PC-9 (cell line): ENCODE measurements at regions not wholly inside any gene's neighbourhood (a gene's known extent, or its start where the extent isn't known, plus 50 kb on each side); places are given as distances from the start of the nearest gene placed in this dataset.

Experiments
- BruUV-seq: library from RNA; stranded (reverse); fragments of 400-500 nt; replicated peaks from 2 replicates; lab custom pipeline; 2021; lab: Mats Ljungman, UMichigan
- CTCF ChIA-PET: fragments of 300-600 bp; sonication (Branson Sonifier 250); formaldehyde crosslinking; loops from one replicate; lab custom pipeline; 2022; ENCODE audit warnings: antibody characterized with exemption; lab: Charles Lee
- POLR2A ChIA-PET: fragments of 300-600 bp; sonication (Branson Sonifier 250); formaldehyde crosslinking; loops from one replicate; lab custom pipeline; 2022; ENCODE audit warnings: antibody characterized with exemption; ENCODE audit not compliant: unreplicated experiment; lab: Charles Lee
- DNase-seq, 2 experiments: peaks; one replicate each; pipeline versions ENCODE4 v3.0.0 to v3.0.0-alpha.2; 2015 to 2022; ENCODE audit warnings: mixed read lengths in 1 of 2
- H2AFZ ChIP-seq: fragments of 200-600 bp; sonication (generic); 2 replicates; pipeline ENCODE4 v1.8.1; 2017; ENCODE audit warnings: antibody characterized with exemption
- H3F3A ChIP-seq: fragments of 200-600 bp; sonication (generic); 2 replicates; pipeline ENCODE4 v1.8.1; 2017; ENCODE audit warnings: antibody characterized with exemption, mild to moderate bottlenecking, low read depth; ENCODE audit not compliant: insufficient read depth
- H3K27ac ChIP-seq: fragments of 200-600 bp; sonication (generic); 2 replicates; pipeline ENCODE4 v1.6.1; 2016; ENCODE audit warnings: mixed run types
- H3K27me3 ChIP-seq: fragments of 200-600 bp; sonication (generic); 2 replicates; pipeline ENCODE4 v1.6.1; 2016; ENCODE audit warnings: low read depth, mixed run types; ENCODE audit not compliant: insufficient read depth
- H3K36me3 ChIP-seq: fragments of 200-600 bp; sonication (generic); 2 replicates; pipeline ENCODE4 v1.6.1; 2016; ENCODE audit warnings: low read depth, mixed run types
- H3K4me1 ChIP-seq: fragments of 200-600 bp; sonication (generic); replicated peaks from 2 replicates; pipeline ENCODE4 v1.6.1; 2016; ENCODE audit warnings: mixed run types; ENCODE audit not compliant: insufficient read depth
- H3K4me2 ChIP-seq: fragments of 200-600 bp; sonication (generic); 2 replicates; pipeline ENCODE4 v1.6.1; 2017; ENCODE audit warnings: mixed run types
- H3K4me3 ChIP-seq: fragments of 200-600 bp; sonication (generic); 2 replicates; pipeline ENCODE4 v1.6.1; 2016; ENCODE audit warnings: mixed run types
- H3K79me2 ChIP-seq: fragments of 200-600 bp; sonication (generic); 2 replicates; pipeline ENCODE4 v1.6.1; 2017; ENCODE audit warnings: low read depth, mixed run types
- H3K9me2 ChIP-seq: fragments of 200-600 bp; sonication (generic); 2 replicates; pipeline ENCODE4 v1.8.1; 2017; ENCODE audit warnings: mild to moderate bottlenecking; ENCODE audit not compliant: insufficient read depth
- H3K9me3 ChIP-seq: fragments of 200-600 bp; sonication (generic); 2 replicates; pipeline ENCODE4 v1.8.1; 2016; ENCODE audit warnings: low read depth; ENCODE audit not compliant: insufficient read depth
- H4K20me1 ChIP-seq: fragments of 200-600 bp; sonication (generic); 2 replicates; pipeline ENCODE4 v1.8.1; 2017; ENCODE audit not compliant: insufficient read depth
- EZH2 ChIP-seq: fragments of 200-600 bp; sonication (generic); IDR thresholded peaks from 2 replicates; pipeline ENCODE4 v1.8.0; 2017; ENCODE audit warnings: antibody characterized with exemption, low read depth
- intact Hi-C: fragments of 100-400 bp; cut with micrococcal nuclease; formaldehyde crosslinking; loops from one replicate; pipeline ENCODE4 v1.10.0; 2022; ENCODE audit not compliant: unreplicated experiment
- TF ChIP-seq, protein P1 (sequence below): fragments of 200-600 bp; sonication (generic); conservative IDR thresholded peaks from 2 replicates; pipeline ENCODE4 v1.6.1; 2017; ENCODE audit warnings: mixed run types, antibody characterized with exemption, mild to moderate bottlenecking, moderate library complexity

DNA sequence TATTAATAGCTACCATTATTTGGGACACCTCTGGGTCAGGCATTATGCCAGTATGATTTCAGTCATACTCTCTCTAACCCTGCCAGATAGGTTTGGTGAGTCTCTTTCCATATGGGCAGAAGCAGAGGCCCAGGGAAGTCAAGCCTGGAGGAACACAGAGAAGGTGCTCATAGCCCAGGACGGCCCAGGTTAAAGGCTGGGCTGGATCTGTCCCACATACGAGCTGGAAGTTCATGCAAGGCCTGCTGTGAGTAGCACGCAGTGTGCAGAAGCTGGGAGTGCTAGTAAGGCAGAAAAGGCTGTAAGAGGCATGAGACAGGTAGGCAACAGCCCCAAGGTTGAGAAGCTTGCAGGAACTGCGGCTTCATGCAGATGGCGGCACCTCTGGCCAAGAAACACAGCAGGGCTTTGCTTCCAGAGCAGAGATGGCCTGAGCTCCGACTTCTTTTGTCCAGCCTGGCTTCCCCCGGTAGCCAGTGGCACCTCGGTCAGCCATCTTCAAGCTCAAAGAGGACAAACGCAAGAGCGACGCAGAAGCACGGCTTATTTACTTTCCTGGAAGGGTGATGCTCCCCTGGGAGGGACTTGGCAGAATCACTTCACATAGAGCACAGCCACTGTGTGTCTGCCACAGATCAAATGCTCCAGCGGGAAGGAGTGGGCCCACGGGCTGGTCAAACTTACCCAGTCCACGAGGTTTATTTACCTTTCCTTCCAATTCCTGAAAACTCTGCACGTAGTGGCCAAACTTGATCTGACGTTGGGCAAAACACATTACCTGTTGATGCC, 58.5 kb upstream of the MAP4K4 start:
- no peaks in the 10 kb centered on the region for H3K27me3 ChIP-seq
- H3K9me3 ChIP-seq = no peaks in the 10 kb centered on the region
- CTCF ChIA-PET = no interaction called here
- no peak overlapping the region for H3K4me3 ChIP-seq
- H3K36me3 ChIP-seq = no peaks in the 10 kb centered on the region
- POLR2A ChIA-PET = no interaction called here
- BruUV-seq = no TSS peak
- no peaks in the 10 kb centered on the region for H3K4me1 ChIP-seq
- H3K79me2 ChIP-seq = no peaks in the 10 kb centered on the region
- no peak for DNase-seq
- H3F3A ChIP-seq = no peaks in the 10 kb centered on the region
- H3K27ac ChIP-seq = no peak overlapping the region
- H2AFZ ChIP-seq = no peak overlapping the region
- no peaks in the 10 kb centered on the region for H4K20me1 ChIP-seq
- no peaks in the 10 kb centered on the region for H3K9me2 ChIP-seq
- TF ChIP-seq, protein P1, sequence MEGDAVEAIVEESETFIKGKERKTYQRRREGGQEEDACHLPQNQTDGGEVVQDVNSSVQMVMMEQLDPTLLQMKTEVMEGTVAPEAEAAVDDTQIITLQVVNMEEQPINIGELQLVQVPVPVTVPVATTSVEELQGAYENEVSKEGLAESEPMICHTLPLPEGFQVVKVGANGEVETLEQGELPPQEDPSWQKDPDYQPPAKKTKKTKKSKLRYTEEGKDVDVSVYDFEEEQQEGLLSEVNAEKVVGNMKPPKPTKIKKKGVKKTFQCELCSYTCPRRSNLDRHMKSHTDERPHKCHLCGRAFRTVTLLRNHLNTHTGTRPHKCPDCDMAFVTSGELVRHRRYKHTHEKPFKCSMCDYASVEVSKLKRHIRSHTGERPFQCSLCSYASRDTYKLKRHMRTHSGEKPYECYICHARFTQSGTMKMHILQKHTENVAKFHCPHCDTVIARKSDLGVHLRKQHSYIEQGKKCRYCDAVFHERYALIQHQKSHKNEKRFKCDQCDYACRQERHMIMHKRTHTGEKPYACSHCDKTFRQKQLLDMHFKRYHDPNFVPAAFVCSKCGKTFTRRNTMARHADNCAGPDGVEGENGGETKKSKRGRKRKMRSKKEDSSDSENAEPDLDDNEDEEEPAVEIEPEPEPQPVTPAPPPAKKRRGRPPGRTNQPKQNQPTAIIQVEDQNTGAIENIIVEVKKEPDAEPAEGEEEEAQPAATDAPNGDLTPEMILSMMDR = no peak
- TF ChIP-seq EZH2 = no peak
- intact Hi-C loops = no loop called here
- H3K4me2 ChIP-seq = no peak overlapping the region

DNA sequence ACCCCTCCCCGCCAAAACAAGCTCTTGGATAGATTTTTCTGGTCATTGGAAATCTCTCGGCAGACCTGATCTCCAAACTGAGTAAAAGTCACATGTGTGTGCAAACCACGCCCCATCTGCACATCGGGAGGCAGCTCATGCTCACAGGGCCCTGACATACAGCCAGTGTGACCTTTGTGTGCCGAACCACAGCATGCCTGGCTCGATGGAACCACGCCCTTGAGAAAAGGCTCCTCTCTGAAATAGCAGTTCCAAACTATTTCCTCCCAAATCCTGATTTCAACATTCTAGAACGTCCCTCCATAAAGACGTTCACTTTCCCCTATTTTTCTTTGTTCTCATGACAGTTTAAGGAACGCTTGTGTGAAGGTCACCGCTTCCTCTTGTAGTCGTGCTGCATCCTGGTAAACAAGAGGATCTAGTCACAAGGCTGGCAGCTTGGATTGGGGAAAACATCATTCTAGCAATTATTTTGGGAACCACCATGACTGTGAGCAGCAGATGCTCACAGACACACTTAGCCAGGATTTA, 59.3 kb upstream of the MAP4K4 start:
- H3K4me1 ChIP-seq = no peaks in the 10 kb centered on the region
- no peaks in the 10 kb centered on the region for H3K27me3 ChIP-seq
- no peaks in the 10 kb centered on the region for H3F3A ChIP-seq
- H4K20me1 ChIP-seq = no peaks in the 10 kb centered on the region
- H3K79me2 ChIP-seq = no peaks in the 10 kb centered on the region
- no peak overlapping the region for H2AFZ ChIP-seq
- intact Hi-C loops = no loop called here
- BruUV-seq = no TSS peak
- DNase-seq = no peak
- POLR2A ChIA-PET = no interaction called here
- H3K9me3 ChIP-seq = no peaks in the 10 kb centered on the region
- H3K4me3 ChIP-seq = no peak overlapping the region
- no peaks in the 10 kb centered on the region for H3K36me3 ChIP-seq
- no peaks in the 10 kb centered on the region for H3K9me2 ChIP-seq
- CTCF ChIA-PET = no interaction called here
- H3K4me2 ChIP-seq = no peak overlapping the region
- no peak overlapping the region for H3K27ac ChIP-seq
- no peak for TF ChIP-seq EZH2
- TF ChIP-seq, protein P1 = no peak

DNA sequence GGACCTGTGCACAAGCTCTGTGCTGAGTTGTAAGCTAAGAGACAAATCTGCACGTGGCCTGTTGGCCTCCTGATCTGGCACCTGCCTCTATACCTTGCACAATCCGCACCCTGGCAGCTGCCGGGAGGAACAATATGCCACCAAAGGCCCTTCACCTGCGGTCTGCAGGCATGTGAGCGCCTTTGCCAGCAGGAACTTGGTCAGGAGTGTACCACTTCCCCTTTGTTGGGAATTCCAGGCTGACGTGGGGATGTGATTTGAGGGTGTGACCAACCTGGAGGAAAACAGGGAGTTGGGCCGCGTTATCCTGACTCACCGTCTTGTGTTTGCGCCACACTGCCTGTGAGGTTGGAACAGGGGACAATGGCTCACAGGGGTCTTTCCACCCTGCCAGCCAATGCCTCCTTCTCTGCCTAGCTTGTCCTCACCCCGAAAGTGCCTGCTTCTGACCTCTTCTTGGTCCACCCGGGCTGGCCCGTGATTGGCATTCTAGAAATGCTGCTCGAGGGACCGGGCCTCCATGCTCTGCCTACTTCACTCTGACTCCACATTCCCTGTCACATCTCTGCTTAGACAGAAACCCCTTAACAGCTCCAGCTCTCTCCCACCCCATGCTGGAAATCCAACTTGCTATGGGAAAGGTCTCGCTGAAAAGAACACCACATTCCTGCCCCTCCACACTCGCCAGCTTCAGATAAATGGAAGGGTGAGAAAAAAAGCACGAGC, 67.1 kb upstream of the MAP4K4 start:
- TF ChIP-seq EZH2 = no peak
- TF ChIP-seq, protein P1 = no peak
- H3K4me1 ChIP-seq = peaks cover 42% of the 10 kb centered on the region
- peaks cover 30% of the 10 kb centered on the region for H3F3A ChIP-seq
- intact Hi-C loops = loop anchor here (1.0 to 5.0 kb wide), 4 partner anchors 66 to 220 kb away; partner anchors contain the start of gene MAP4K4
- DNase-seq = peak; percentile 91 to 98
- no peaks in the 10 kb centered on the region for H3K36me3 ChIP-seq
- no peaks in the 10 kb centered on the region for H3K9me2 ChIP-seq
- no peak overlapping the region for H3K4me3 ChIP-seq
- TSS peak; percentile 90 for BruUV-seq
- H3K27ac ChIP-seq = peak overlapping the region; percentile 94
- peak overlapping the region; percentile 66 for H3K4me2 ChIP-seq
- no peaks in the 10 kb centered on the region for H4K20me1 ChIP-seq
- POLR2A ChIA-PET = interaction anchor here (0.6 to 0.7 kb wide), 7 partner anchors 34 to 1043 kb away, joined by 3 to 8 read pairs (median 4); no protein-coding TSS in a partner anchor
- no peaks in the 10 kb centered on the region for H3K27me3 ChIP-seq
- H3K9me3 ChIP-seq = no peaks in the 10 kb centered on the region
- H2AFZ ChIP-seq = peak overlapping the region; percentile 79
- CTCF ChIA-PET = no interaction called here
- H3K79me2 ChIP-seq = no peaks in the 10 kb centered on the region
